HEK293 (cell line): ENCODE measurements at regions not wholly inside any gene's neighbourhood (a gene's known extent, or its start where the extent isn't known, plus 50 kb on each side); places are given as distances from the start of the nearest gene placed in this dataset.

Source experiments
- CTCF ChIP-seq: fragments of 450-650 bp; formaldehyde crosslinking; IDR thresholded peaks from 2 replicates; pipeline ENCODE4 v1.5.1; 2016; ENCODE audit warnings: missing biosample characterization, missing genetic modification characterization
- MYNN ChIP-seq: fragments of 450-650 bp; formaldehyde crosslinking; IDR thresholded peaks from 2 replicates; pipeline ENCODE4 v1.5.1; 2016; ENCODE audit warnings: missing biosample characterization, missing genetic modification characterization, borderline replicate concordance
- MZF1 ChIP-seq: fragments of 450-650 bp; formaldehyde crosslinking; IDR thresholded peaks from 2 replicates; pipeline ENCODE4 v1.5.1; 2017; ENCODE audit warnings: missing biosample characterization, missing genetic modification characterization, borderline replicate concordance
- YY1 ChIP-seq: fragments of 450-650 bp; formaldehyde crosslinking; IDR thresholded peaks from 2 replicates; pipeline ENCODE4 v1.5.1; 2018; ENCODE audit warnings: missing biosample characterization, missing genetic modification characterization
- ZNF24 ChIP-seq: fragments of 450-650 bp; formaldehyde crosslinking; IDR thresholded peaks from 2 replicates; pipeline ENCODE4 v1.5.1; 2016; ENCODE audit warnings: missing biosample characterization, missing genetic modification characterization
- ZNF274 ChIP-seq, 2 experiments: fragments of 200-500 bp in 1 of 2; fragments of 450-650 bp in 1 of 2; sonication (Bioruptor generic) in 1 of 2; formaldehyde crosslinking in 1 of 2; IDR thresholded peaks; 2 replicates each; pipeline versions ENCODE4 v1.5.1 to v1.6.1; 2014 to 2016; ENCODE audit warnings: borderline replicate concordance in 1 of 2, inconsistent platforms in 1 of 2, low read length in 1 of 2, missing biosample characterization in 1 of 2, missing genetic modification characterization in 1 of 2
- ZNF302 ChIP-seq: fragments of 450-650 bp; formaldehyde crosslinking; IDR thresholded peaks from 2 replicates; pipeline ENCODE4 v1.5.1; 2016; ENCODE audit warnings: missing biosample characterization, missing genetic modification characterization, low read depth
- ZNF449 ChIP-seq: fragments of 450-650 bp; formaldehyde crosslinking; IDR thresholded peaks from 2 replicates; pipeline ENCODE4 v1.5.1; 2017; ENCODE audit warnings: missing biosample characterization, mild to moderate bottlenecking, missing genetic modification characterization, moderate library complexity
- ZNF629 ChIP-seq: fragments of 450-650 bp; formaldehyde crosslinking; IDR thresholded peaks from 2 replicates; pipeline ENCODE4 v1.5.1; 2017; ENCODE audit warnings: missing biosample characterization, missing genetic modification characterization
- TF ChIP-seq, protein P1 (sequence below): fragments of 450-650 bp; formaldehyde crosslinking; IDR thresholded peaks from 2 replicates; pipeline ENCODE4 v1.5.1; 2016; ENCODE audit warnings: missing biosample characterization, missing genetic modification characterization
- TF ChIP-seq, protein P2 (sequence below): fragments of 450-650 bp; formaldehyde crosslinking; IDR thresholded peaks from 2 replicates; pipeline ENCODE4 v1.5.1; 2016; ENCODE audit warnings: missing biosample characterization, missing genetic modification characterization

DNA sequence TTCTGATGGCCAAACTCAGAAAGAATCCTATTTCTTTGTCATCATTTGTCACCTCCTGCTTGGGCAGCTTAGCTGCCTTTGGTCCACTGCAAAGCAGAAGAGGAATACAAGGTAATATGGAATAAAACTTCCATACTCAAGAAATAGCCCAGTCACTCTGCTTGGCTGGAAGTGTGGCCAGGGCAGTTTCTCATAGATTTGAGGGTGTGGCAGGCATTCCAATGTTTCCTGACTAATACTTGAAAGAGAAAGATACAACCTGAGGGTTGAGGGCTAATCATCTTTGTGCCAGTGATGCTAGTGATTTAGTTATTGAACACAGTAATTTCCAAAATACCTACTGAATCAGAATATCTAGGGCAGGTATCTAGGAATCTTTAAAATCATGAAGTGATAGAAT is 83.1 kb downstream of the FAM161A start:
- no peak for TF ChIP-seq MYNN (tag by site-specific recombination)
- TF ChIP-seq, protein P1, sequence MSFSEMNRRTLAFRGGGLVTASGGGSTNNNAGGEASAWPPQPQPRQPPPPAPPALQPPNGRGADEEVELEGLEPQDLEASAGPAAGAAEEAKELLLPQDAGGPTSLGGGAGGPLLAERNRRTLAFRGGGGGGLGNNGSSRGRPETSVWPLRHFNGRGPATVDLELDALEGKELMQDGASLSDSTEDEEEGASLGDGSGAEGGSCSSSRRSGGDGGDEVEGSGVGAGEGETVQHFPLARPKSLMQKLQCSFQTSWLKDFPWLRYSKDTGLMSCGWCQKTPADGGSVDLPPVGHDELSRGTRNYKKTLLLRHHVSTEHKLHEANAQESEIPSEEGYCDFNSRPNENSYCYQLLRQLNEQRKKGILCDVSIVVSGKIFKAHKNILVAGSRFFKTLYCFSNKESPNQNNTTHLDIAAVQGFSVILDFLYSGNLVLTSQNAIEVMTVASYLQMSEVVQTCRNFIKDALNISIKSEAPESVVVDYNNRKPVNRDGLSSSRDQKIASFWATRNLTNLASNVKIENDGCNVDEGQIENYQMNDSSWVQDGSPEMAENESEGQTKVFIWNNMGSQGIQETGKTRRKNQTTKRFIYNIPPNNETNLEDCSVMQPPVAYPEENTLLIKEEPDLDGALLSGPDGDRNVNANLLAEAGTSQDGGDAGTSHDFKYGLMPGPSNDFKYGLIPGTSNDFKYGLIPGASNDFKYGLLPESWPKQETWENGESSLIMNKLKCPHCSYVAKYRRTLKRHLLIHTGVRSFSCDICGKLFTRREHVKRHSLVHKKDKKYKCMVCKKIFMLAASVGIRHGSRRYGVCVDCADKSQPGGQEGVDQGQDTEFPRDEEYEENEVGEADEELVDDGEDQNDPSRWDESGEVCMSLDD (tag by site-specific recombination): no peak
- TF ChIP-seq CTCF (tag by site-specific recombination): no peak
- TF ChIP-seq ZNF24: no peak
- no peak for TF ChIP-seq ZNF274 (IDR thresholded peaks at IDR 0.05; ENCODE audit: low read length)
- TF ChIP-seq ZNF274 (tag by site-specific recombination; IDR thresholded peaks at IDR 0.05; ENCODE audit: borderline replicate concordance): no peak
- no peak for TF ChIP-seq ZNF629 (tag by site-specific recombination)
- TF ChIP-seq YY1: no peak
- no peak for TF ChIP-seq ZNF302 (tag by site-specific recombination)
- TF ChIP-seq, protein P2, sequence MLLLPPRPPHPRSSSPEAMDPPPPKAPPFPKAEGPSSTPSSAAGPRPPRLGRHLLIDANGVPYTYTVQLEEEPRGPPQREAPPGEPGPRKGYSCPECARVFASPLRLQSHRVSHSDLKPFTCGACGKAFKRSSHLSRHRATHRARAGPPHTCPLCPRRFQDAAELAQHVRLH (tag by site-specific recombination): no peak
- no peak for TF ChIP-seq MZF1 (tag by site-specific recombination)
- TF ChIP-seq ZNF449 (tag by site-specific recombination): no peak
